ENCODE measurements at regions not wholly inside any gene's neighbourhood (a gene's known extent, or its start where the extent isn't known, plus 50 kb on each side); places are given as distances from the start of the nearest gene placed in this dataset.

DNA sequence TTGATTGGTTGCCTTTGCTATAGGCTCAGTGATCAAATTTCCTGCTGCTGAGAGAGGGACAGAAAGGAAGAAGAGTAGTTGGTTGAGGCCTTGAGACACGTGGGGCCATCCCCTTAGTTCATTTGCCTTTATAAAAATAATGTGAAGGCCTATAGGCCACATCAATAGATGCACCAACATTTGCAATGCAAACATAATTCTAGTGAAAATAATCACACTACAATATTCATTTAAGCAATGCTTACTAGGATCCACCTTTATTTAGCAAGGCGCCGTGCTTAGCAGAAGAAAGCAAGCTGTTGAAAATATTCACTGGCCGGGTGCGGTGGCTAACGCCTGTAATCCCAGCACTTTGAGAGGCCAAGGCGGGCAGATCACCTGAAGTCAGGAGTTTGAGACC, 105.3 kb upstream of the CXCR4 start:
- TF ChIP-seq, protein P1, sequence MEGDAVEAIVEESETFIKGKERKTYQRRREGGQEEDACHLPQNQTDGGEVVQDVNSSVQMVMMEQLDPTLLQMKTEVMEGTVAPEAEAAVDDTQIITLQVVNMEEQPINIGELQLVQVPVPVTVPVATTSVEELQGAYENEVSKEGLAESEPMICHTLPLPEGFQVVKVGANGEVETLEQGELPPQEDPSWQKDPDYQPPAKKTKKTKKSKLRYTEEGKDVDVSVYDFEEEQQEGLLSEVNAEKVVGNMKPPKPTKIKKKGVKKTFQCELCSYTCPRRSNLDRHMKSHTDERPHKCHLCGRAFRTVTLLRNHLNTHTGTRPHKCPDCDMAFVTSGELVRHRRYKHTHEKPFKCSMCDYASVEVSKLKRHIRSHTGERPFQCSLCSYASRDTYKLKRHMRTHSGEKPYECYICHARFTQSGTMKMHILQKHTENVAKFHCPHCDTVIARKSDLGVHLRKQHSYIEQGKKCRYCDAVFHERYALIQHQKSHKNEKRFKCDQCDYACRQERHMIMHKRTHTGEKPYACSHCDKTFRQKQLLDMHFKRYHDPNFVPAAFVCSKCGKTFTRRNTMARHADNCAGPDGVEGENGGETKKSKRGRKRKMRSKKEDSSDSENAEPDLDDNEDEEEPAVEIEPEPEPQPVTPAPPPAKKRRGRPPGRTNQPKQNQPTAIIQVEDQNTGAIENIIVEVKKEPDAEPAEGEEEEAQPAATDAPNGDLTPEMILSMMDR (IDR thresholded peaks at IDR 0.05) = no peak
- no peak for TF ChIP-seq POLR2A (IDR thresholded peaks at IDR 0.05)

All from tibial nerve (tissue), 3 donors.